ENCODE measurements at regions not wholly inside any gene's neighbourhood (a gene's known extent, or its start where the extent isn't known, plus 50 kb on each side); places are given as distances from the start of the nearest gene placed in this dataset.

DNA sequence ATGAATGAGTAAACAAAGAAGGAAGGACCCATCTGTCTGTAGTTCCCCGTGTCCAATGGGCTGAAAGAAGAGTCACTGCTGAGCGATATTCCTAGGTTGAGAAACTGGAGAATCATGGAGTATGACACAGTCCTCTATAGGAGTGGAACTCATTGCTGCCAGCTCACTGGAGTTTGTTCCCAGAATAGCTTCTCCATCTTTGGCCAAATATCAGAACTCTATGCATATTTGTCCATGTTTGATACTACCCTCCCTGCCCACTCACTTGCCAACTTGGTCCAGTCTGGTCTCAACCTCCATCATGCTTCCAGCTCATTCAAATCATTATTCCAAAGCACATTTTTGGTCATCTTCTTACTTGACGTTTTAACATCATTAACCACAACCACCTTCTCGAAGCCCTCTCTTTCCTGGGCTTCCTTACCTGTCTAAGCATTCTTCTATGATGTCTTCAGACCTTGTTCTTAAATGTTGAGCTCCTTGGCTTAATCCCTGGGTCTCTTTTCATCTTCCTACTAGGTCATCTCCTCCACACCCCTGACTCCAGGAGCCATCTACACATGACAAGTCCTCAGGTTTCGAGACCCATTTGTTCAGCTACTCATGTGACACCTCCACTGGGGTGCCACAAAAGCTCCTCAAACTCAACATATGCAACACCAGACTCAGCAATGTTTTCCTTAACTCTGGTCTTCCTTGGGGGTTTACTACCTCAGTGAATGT, 221.6 kb downstream of the MYCN start:
- DNase-seq (ENCODE audit: extremely low spot score, insufficient read length, low read depth) (no peak), FAIRE-seq (no peak)

DNA sequence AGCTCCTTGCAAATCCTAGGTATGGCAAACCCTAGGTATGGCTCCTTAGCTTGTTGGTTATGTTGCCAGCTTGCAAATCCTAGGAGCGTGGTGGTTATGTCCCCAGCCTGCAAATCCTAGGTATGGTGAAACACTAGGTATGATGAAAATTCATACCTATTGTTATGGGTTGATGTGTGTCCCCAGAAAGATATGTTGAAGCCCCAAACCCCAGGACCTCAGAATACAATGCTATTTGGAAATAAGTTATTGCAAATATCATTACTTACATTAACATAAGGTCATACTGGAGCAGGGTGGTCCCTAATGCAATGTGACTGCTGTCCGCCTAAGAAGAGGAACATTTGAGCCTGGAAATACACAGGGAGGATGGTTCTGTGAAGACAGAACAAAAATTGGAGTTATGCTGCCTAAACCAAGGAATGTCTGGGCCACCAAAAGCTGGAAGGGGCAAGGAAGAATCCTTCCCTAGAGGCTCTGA, 220.8 kb downstream of the MYCN start:
- no peak for DNase-seq (ENCODE audit: extremely low spot score, insufficient read length, low read depth)
- FAIRE-seq: no peak

DNA sequence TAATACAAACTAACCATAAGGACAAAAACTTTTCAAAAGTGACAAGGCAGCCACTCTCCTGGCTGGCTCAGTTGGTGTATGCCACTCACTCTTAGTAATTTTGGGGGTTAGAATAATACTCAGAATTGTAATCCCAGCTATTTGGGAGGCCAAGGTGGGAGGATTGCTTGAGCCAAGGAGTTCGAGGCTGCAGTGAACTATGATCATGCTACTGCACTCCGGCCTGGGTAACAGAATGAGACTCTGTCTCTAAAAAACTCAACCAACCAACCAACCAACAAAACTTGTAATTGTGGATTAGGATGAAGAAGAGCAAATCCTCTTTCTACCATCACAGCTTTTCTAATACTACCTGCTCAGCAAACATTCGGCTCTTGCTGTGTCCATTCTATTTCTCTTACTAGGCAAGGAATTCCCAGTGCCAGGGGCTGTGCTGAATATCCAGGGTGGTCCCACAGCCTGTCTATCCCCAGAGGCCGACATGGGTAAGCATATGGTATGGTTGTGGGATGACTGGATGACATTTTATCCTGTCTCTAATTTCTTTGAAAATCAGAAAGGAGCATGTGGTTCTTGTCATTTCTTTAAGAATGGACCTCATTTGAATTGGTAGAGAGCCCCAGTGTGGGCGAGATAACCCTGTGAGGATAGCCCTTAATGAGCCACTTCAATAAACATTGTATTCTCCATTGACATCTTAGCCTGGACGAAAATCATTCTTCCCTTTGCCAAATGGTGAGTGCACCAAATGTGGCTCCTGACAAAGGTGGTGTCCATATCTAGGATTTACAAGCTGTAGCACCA, 220.1 kb downstream of the MYCN start:
- DNase-seq (ENCODE audit: extremely low spot score, insufficient read length, low read depth) (no peak), FAIRE-seq (no peak)

DNA sequence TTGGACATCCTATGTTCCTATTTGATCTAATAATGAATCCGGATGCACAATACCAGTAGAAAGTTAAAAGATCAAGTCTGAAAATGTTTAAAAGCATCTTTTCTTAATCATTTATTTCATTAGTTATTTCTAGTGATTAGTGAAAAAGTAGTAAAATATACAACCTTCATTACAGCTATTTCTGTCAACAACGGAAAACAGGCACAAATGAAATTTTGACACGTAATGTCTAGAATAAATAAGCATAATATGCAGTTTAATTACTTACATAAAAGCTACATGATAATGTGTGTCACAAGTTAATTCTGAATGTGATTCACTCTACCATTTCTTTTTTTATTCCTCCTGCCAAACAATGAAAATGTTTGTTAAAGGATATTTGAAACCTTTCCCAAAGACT, 216.1 kb downstream of the MYCN start:
- FAIRE-seq (no peak), DNase-seq (ENCODE audit: extremely low spot score, insufficient read length, low read depth) (no peak)

DNA sequence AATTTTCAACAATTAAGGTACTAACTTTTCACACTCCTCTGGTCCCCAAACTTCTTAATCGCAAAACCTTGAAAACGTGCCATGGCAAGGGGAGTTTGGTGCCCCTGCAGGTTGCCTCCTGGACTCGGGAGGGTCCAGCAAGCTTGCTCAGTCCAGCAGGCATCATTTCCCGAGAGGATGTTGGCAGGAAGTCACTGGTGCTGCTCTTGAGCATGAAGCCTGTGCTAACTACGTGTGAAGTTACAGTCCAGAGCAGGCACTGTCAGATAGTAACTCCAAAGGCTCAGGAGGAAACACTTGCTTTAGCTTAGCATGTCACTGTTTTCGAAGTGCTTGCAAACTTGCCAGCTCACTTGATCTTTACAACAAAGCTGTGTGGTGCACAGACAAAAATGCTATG, 215.4 kb downstream of the MYCN start:
- no peak for FAIRE-seq
- DNase-seq (ENCODE audit: extremely low spot score, insufficient read length, low read depth): no peak

DNA sequence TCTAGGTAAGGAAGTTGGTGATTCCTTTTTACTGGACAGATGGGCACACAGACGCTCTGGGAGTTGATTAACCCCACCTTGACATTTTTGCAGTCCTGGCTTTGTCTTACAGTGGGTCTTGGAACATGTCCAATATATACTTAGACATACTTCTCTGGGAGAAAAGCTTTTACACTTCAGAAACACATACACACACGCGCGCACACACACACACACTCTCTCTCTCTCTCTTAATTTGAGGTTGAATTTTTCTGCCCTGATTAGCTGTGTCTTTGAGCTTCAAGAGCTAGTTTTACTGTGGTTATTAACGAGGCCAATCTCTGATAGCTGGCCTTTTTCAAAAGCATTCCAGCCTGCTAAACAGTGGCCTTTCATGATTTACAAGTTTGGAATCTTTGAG, 215.0 kb downstream of the MYCN start:
- DNase-seq (ENCODE audit: extremely low spot score, insufficient read length, low read depth) (no peak), FAIRE-seq (no peak)

DNA sequence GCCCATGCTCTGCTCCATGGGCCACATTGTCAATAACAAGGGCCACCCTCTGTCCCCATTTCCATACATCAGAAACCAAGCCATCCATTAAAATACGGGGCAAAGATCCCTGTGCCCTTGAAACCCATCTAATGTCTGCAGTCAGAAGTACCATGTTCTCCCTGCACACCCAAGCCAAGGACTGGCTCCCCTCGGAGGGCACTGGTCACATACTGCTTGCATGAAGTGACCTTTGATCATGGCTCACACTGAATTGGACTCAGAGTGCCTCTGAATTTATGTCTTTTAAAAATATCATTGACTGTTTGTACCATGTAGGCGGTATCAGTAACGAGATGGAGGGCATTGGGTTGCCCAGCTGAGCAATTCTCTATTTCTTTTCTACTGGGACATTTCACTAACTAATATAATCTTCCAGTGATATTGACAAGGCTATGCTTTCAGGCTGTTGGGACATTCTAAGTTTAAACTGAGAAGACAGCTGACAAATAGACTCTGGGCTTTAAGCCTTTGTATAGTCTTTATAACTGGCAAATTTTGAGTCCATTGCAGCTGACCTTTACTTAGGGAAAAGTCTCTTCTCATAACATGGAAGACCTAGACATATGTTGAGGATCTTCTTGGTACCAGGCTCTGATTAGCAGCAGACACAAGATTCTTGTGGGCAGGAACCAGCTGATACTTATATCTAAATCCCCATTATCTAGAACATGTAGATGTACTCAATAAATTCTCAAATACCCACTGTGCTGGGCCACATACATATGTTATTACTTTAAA, 214.3 kb downstream of the MYCN start:
- FAIRE-seq (no peak), DNase-seq (ENCODE audit: extremely low spot score, insufficient read length, low read depth) (no peak)

DNA sequence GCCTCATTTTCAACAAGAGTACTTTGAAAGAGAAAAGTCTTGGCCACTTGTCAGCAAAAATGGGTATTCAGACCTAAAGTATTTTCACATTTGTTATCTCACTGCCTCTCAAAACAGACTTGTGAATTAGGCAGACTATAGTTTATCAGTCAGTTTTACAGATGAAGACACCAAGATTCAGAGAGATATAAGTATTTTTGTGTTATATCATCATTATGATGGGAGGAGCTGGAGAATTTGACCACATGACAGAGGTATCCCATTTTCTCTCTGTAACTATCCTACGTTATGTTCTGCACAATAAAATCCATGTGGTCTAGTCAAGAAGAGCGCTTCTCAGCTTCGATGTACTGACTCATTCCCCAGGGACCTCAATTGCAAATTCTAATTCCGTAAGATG, 213.7 kb downstream of the MYCN start:
- DNase-seq (ENCODE audit: extremely low spot score, insufficient read length, low read depth): no peak
- no peak for FAIRE-seq

DNA sequence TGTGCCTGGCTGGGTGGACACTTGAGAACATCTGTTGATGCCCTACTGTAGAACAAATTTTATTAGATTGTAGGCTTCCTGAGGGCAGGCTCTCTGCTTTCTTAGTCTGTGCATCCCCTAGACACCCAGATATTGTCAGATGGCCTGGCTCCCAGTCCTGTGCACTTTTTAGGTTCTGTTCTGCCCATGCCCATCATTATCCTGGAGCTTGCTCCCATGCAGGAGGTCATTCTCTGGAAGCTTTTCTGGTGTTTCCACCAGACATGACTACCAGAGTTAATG, 213.3 kb downstream of the MYCN start:
- DNase-seq (ENCODE audit: extremely low spot score, insufficient read length, low read depth): no peak
- FAIRE-seq: no peak

DNA sequence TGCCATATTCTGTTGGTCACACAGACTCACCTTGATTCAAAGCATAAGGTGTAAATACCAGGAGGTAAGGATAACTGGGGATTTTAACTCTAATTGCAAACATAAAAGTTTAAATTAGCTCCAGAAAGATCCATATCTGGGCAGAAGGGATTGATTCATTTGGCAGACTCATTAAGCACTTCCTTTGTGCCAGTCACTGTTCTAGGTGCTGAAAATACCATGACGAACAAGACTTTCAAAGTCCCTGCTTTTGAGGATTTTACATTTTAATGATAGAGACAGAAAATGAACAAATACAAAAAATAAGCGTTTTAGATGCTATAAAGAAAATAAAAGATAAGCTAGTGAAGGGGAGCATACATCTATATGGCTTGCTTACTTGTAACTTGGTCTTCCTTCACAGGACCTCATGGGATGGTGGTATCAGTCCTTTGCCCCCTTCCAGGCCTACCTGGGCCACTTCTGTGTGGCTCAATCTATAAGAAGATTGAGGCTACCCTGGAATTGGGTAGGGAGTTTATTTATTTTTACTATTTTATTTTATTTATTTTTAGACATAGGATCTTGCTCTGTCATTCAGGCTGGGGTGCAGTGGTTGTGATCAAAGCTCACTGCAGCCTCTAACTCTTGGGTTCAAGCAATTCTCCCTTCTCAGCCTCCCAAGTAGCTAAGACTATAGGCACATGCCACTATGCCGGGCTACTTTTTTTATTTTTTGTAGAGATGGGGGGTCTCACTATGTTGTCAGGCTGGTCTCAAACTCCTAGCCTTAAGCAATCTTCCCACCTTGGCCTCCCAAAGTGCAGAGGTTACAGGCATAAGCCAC, 212.8 kb downstream of the MYCN start:
- FAIRE-seq: no peak
- DNase-seq (ENCODE audit: extremely low spot score, insufficient read length, low read depth): no peak

DNA sequence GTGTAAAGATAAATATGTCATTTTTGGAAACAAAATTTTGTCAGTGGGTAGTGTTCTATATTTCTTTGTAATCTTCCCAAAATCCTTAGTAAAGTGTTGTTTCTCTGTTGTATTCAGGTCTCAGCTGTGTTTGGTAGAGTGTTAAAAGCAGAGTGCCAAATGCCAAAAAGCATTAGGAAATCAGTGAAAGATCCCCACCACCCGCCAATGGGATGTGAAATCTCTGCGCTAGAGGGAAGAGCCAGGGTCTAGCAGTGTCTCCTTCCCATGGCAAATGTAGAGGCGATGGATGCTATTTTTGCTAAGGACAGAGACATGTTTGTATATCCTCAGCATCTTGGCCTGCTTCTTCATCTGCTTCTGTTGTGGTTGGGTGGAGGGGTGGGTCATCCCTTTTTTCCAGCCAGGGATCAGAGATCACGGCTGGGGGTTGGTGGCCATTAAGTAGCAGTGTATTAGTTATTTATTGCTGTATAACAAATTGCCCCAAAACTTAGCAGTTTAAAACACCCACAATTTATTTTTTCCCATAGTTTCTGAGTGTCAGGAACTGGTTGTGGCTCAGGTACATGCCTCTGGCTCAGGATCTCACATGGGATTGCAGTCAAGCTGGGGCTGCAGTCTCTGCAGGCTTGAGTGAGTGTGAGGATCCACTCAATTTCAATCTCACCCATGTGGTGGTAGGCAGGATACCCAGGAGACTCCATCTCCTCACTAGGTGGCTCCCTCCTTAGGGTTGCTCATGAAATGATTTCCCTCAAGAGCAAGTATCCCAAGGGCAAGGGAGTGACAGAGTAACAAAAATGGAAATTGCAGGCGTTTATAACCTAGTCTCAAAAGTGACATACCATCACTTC, 211.9 kb downstream of the MYCN start:
- DNase-seq (ENCODE audit: extremely low spot score, insufficient read length, low read depth) (no peak), FAIRE-seq (no peak)

DNA sequence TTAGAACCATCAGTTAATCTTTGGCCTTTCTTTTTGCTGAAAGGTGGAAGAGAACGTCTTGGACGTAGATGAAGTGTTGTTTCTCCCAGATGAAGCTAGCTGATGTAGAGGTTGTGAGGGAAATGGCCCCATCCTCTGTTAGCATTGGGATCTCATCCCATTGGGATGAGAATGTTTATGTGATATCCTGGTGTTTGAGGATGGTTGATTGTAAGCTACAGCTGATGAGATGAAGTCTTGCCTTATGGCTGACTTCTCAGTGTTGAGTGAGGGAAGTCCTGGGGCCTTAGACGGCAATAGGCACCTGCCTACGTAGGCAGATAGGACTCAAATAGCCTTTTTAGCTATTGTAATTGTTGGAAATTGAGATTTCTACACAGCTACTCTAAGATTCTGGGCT, 211.3 kb downstream of the MYCN start:
- DNase-seq (ENCODE audit: extremely low spot score, insufficient read length, low read depth): no peak
- no peak for FAIRE-seq

DNA sequence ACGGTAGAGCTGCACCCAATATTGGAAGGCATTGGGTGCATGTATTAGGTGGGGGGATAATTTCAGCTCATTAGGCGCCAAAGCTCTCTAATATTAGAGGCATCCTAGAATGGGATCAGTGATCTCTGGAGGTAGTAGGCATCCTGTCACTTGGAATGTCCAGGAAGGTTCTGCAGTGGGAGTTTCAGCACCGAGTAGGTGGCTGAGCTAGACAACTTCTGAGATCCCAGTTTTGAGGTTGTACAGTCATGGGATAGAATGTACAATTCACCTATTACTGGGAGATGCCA, 210.9 kb downstream of the MYCN start:
- no peak for FAIRE-seq

DNA sequence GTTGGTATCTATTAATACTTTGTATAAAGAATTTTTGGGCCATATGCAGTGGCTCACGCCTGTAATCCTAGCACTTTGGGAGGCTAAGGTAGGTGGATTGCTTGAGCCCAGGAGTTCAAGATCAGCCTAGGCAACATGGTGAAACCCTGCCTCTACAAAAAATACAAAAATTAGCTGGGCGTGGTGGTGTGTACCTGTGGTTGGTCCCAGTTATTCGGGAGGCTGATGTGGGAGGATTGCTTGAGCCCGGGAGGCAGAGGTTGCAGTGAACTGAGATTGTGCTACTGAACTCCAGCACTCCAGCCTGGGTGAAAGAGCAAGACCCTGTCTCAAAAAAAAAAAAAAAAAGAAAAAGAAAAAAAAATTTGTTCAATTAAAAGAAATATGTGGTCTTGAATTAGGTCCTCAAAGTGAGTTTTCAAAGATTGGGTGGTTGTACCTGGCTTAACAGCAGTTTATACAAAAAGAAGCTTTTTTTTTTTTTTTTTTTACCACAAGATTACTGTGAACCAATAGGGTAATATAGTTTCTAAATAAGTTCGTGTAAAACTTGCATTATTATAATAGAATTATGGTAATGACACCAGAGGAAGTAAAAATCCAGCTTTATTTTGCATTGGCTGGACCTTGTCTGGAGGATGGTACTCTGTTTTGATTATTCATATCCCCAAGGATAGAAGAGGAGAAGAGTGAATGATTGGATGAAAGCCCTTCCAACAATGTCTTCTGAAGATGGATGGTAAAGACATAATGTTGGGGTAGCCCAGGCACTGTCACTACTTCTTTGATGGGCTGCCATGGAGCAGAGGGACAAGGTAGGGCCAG, 210.3 kb downstream of the MYCN start:
- FAIRE-seq (no peak), DNase-seq (ENCODE audit: extremely low spot score, insufficient read length, low read depth) (no peak)

More for the DNA sequence above, 210.9 kb downstream of the MYCN start:
- no peak for DNase-seq (ENCODE audit: extremely low spot score, insufficient read length, low read depth)

DNA sequence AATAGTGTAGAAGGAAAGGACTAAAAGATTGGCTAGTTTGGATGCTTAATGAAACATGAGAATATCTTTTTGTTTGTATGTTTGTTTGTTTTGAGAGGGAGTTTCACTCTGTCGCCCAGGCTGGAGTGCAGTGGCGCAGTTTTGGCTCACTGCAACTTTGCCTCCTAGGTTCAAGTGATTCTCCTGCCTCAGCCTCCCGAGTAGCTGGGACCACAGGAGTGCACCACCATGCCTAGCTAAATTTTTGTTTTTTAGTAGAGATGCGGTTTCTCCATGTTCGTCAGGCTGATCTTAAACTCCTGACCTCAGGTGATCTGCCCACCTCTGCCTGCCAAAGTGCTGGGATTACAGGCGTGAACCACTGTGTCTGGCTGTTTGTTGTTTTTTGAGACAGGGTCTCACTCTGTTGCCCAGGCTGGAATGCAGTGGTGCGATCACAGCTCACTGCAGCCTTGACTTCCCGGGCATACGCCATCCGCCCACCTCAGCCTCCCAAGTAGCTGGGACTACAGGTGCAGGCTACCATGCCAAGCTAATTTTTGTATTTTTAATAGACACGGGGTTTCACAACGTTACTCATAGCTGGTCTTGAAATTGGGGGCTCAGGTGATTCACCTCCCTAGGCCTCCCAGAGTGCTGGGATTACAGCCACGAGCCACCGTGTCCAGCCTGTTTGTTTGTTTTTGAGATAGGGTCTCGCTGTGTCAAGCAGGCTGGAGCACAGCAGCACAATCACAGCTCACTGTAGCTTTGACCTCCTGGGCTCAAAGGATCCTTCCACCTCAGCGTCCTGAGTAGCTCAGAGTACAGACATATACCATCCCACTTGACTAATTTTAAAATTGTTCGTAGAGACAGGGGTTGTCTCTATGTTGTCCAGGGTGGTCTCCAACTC, 209.2 kb downstream of the MYCN start:
- no peak for FAIRE-seq
- DNase-seq (ENCODE audit: extremely low spot score, insufficient read length, low read depth): no peak

DNA sequence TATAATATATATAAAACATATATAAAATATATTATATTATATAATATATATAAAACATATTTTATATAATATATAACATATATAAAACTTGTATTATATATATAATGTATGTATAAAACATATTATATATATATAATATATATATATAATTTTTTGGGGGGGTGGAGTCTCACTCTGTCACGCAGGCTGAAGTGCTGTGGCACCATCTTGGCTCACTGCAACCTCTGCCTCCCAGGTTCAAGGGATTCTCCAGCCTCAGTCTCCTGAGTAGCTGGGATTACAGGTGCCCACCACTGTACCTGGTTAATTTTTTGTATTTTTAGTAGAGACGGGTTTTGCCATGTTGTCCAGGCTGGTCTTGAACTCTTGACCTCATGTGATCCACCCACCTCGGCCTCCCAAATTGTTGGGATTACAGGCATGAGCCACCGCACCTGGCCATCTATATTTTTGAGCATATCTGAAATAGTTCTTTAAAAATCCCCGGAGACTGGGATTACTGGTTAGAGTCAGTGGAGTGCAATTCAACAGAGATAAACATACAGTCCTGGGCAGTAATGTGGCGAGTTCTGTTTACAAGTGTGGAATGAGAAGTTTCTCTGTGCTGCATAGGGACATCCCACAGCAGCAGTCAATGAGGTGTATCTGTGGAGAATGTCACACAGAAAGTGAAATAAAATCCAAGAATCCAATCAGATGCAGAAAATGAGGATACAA, 208.4 kb downstream of the MYCN start:
- no peak for FAIRE-seq
- DNase-seq (ENCODE audit: extremely low spot score, insufficient read length, low read depth): no peak

Data from GM18507 (cell line).